GM18508 (cell line): ENCODE measurements at regions not wholly inside any gene's neighbourhood (a gene's known extent, or its start where the extent isn't known, plus 50 kb on each side); places are given as distances from the start of the nearest gene placed in this dataset.
A peak's percentile ranks its signal among the peaks of the same experiment; 100 is the strongest.
"Not testable (repeated sequence)": the region's sequence is repeated elsewhere in the genome, so short reads cannot be mapped to it uniquely, and the experiment has no call there.

Experiments
- ATAC-seq: cut with Tn5 transposase; IDR thresholded peaks from one replicate; pipeline ENCODE4 v1.9.1; 2021; ENCODE audit warnings: moderate number of reproducible peaks; ENCODE audit not compliant: insufficient read depth, unreplicated experiment

DNA sequence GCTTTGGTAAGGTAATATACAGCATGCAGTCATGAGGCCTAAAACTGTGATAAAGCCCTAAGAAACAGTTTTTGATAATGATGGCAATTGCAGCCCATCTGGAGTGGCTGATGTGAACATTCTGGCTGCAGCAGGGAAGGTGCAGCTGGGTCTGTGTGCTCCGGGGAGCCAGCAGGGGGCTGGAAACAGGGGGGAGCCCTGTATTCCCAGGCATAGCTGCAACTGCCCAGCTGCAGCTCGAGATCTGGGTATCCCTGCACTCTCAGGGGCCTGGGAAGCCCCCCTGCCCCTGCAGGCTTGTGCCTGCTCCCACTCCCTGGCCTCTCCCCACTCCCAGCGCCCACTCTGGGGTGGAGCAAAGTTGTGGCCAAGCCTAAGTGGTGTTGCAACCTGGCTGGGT, 95.6 kb downstream of the RRAGB start:
- ATAC-seq = no peak

DNA sequence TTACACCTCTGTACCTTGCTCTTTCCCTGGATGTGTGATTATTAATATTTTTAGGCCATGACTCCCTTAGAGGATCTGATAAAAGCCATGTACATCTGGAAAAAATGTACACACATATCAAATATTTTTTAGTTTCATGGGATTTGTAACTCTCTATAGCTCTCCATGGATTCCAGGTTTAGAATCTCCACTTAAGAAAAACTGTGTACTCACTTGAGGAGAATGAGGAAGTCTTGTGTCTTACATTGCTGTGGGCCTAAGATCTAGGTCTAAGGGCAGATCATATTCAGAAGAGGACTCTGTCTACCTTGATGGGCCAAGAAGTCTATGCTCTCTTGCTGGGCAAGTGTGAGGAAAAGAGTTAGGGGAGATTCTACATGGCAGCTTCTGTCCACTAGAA, 98.0 kb downstream of the RRAGB start:
- no peak for ATAC-seq

DNA sequence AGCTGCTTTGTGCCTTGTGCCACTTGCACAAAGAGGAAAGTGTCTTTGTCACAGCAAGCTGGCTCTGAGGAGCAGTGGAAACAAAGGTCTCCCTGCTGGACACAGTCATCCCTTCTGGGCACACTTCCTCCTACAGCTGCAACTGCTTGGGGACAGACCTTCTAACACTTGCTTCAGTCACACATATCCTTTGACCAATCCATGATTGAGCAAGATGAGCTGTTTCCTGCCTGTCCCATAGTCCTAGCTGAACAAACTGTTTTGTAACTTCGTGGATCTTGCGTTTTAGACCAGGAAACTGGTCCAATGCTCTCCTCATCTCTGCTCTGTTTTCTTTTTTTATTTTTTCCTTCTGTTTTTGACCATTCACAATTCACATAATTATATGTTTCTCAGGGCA, 98.5 kb downstream of the RRAGB start:
- no peak for ATAC-seq

DNA sequence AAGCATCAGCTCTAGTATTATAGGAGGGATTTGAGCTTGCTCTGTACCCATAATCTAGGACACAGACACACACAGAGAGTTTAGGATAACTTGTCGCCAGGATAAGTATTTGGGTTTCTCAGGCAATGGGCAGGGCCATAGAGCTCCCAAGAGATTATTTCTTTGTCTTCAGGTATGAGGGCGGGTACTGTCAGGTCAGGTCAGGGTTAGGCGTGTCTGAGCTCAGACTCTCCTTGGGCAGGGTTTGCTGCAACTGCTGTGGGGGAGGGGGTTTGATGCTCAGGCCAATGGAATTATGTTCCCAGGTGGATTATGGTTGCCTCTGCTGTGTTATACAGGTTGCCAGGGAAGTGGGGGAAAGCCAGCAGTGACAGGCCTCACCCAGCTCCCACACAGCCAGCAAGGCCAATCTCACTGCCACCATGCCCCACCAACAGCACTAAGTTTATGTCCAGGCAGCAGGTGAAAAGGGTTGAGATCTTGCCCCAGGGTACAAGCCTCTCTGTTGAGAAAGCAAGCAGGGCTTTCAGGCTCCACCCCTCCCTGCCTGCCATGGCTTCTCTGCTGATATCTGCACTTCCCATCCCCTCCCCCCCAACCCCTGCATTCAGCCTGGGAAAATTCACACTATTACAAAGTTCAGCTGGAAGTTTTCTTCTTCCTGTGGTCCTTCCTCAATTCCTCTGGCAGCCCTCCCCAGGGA, 101.3 kb downstream of the RRAGB start:
- no peak for ATAC-seq

DNA sequence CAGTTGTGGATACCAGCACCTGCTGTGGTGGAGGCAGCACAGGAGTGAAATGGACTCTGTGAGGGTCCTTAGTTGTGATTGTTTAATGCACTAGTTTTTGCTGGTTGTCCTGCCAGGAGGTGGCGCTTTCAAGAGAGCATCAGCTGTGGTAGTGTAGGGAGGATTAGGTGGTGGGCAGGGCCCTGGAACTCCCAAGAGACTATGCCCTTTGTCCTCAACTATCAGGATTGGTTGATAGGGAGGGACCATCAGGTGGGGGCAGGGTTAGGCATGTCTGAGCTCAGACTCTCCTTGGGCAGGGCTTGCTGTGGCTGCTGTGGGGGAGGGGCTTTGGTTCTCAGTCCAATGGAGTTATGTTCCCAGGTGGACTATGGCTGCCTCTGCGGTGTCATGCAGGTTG, 121.9 kb downstream of the RRAGB start:
- ATAC-seq = no peak

DNA sequence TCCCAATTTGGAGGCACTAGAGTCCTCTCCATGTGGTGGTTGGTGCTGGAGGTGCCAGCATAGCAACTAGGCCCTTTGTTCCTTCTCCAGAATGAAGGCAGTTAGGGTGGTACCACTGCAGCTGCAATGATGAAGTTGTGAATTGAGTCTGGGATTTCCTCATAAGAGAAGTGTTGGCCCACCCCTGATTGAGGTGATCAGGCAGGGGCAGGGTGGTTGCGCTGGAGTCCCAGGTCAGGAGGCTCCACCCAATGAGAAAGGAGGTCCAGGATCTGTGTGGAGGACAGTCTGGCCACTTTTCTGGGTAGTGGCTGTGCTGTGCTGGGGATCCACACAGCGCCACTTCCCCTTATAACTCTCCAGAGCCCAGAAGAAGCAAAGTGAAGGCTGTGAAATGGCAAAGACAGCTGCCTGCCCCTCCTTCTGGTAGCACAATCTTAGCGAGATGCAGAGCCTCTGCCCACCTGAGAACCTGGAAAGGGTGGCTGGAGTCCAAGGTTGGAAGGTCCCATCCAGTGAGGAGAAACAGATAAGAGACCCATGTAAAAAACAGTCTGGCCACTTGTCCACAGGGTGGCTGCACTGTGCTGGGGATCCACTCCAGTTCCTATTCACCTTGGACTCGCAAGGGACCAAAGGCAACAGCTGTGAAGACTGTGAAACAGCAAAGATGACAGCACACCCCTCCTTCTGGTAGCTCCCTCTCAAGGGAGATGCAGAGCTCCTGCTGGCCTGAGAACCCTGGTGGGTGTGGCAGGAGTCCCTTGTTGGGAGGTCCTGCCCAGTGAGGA, 124.6 kb downstream of the RRAGB start:
- ATAC-seq = no peak

DNA sequence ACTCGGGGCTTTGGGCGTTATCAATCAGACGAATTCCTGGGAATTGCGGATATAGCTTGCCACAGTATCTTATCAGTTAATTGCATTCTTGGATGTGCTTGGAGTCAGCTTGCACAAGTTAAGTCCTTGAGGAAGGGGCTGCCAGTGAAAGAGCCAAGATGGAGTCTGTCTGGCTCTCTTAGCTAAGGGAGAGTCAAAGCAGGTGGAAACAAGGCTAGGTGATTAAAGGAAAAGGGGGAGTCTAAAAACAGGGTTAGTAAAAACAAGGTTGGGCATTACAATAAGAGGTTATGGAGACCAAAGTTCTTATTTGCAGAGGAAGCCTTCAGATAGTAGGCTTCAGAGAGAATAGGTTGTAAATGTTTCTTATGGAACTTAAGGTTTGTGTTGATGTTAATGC, 149.2 kb downstream of the RRAGB start:
- not testable (repeated sequence) for ATAC-seq

DNA sequence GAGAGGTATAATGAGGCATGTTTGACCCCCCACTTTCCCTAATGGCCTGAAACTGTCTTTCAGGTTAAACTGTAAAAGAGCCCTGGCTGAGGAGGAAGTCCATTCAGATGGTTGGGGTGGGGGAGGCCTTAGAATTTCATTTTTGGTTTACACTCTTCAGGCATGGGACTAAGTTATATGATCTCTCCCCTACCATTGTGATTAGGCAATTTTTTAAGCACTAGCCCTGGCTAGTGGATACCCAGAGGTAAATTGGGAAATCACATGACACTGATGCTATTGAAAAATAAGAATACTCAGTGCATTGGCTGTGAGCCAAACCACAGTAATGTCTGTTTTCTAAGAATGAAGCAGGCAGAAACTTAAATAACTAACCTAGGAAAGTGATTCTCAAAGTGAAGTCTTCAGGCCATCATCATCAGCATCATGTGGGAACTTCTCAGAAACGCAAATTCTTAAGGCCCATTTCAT, 149.7 kb downstream of the RRAGB start:
- ATAC-seq = peak; percentile 67

DNA sequence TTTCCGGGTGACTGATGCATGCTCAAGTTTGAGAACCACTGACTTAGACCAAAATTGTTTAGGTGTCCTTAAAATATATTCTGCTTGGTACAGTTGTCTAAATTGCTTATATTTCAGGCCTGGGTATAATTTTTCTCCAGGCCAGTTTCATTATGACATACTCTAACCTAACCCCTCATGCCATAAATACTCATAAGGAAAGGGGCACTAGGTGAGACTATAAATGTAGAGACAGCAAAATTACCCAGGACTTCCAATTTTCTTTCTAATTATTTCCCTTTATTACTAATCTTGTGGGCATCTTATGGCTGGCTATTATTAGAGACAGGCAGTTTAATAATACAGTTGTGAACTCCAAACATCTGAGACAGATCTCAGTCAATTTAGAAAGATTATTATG, 150.2 kb downstream of the RRAGB start:
- ATAC-seq = peak; percentile 62

DNA sequence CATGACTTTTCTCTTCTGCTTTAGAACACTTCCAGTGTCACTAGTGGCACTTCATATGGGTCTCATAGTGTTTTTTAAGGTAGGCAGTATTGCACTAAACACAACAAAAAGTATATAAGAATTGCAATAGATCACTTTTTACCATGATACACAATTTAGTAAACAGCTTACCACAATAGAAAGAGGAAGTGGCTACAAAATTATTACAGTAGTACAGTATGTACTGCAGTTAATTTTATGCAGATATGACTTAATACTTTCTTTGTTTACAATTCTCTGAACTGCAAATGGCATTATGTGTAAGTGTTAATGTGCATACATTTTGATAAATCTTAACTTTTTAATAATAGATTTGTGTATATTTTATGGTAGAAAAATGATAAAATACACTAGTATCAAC, 157.3 kb downstream of the RRAGB start:
- no peak for ATAC-seq

DNA sequence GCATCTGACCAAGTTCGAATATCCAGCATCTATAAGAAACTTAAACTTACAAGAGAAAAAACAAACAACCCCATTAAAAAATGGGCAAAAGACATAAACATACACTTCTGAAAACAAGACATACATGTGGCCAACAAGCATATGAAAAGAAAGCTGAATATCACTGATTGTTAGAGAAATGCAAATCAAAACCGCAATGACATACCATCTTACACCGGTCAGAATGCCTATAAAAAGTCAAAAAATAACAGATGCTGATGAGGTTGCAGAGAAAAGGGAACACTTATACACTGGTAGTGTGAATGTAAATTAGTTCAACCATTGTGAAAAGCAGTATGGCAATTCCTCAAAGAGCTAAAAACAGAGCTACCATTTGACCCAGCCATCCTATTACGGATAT, 166.0 kb downstream of the RRAGB start:
- ATAC-seq = peak; percentile 61

DNA sequence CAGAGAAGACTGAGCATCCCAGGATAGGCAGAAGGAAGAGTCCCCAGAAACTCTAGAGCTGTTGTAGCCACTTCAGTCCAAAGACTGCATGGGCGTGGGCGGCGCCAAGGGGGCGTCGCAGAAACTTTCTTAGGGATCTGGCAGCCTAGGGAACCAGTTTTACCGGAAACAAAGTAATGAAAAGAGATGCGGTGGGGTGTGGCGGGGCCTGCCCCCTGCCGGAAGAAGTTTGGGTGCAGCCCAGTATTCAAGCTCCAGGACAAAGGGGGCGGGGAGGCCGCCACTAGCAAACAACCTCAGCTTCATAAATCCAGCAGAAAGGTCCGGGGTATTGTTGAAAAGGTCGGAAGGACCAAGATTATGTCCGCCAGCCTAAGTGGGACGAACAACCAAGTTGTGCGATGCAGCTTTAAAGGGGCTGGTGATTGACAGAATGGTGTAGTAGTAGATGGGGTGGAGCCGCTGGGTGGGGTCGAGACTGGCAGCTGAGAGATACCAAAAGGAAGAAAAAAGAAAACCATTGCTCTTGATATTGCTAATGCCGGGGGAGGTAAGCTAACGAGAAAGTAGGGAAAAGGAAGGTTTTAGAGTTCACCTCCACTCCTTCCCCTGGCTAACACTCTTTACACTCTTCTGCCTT, 190.5 kb downstream of the RRAGB start:
- peak; percentile 63 for ATAC-seq

DNA sequence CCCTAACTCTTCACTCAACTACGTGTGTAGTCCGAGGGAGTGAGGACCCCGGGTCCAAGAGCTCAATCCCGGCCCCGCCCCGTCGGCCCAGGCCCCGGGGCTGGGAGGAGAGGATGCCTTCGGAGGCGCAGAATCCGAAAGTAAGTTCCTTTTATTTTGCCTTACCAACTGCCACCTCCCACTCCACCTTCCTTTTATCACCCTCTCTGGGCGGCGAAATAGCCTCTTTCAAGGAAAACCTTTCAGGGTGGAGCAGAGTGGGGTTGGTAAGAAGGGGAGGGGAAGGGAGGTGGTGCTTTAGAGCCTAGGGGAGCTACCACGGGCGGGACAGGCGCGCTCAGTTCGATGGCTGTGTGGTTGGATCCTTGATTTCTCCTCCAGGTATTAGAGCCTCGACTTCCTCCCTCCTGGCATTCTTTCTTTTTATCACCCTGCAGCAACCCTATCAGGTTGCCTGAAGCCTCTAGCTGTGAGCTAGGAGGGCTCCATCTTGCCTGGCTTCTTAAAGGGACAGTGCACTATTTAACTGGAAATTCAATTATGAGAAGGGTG, 191.2 kb downstream of the RRAGB start:
- ATAC-seq = no peak

DNA sequence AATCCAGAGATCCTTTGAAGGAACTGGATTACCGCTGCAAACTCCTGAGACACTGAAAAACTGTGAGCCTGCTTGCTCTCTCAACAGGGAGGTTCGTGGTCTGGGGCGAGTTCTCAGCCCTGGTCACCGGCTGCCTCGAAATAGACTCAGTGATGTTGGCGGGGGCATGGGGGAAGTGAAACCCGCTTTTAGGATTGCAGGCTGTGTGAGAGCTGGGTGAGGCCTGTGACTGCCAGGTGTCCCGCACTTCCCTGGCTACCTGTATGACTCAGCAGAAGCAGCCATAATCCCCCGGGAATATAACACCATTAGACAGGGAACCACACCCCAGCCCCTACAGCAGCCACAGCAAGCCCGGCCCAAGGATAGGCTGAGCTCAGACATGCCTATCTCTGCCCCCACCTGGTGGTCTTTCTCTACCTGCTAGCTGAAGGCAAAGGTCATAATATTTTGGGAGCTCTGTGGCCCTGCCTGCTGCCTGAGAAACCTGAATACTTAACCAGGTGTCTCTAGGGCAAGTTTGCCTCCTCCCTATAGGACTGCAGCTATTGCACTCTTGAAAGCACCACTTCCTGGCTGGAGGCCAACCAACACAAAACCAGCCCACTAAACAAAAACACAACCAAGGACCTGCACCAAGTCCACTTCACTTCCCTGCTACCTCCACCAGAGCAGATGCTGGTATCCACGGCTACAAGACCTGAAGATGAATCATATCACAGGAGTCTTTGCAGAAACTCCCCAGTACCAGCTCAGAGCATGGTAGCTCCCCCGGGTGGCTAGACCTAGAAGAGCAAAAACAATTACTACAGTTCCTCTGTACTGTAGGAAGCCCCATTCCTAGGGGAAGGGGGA, 202.0 kb downstream of the RRAGB start:
- peak; percentile 89 for ATAC-seq

DNA sequence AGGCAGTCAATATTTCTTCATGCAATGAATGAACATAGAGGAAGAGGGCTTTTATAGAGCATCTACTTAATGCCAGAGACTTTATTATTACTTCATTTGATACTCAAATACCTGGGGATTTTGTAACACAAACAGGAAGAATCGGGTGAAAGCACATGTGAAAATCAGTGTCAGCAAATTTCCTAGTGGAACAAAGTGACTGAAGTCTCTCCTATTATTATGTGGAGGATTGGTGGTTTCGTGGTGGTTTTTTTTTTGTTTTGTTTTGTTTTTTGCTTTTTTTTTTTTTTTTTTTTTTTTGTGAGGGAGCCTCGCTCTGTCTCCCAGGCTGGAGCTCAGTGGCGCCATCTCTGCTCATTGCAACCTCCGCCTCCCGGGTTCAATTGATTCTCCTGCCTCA, 207.0 kb downstream of the RRAGB start:
- no peak for ATAC-seq

DNA sequence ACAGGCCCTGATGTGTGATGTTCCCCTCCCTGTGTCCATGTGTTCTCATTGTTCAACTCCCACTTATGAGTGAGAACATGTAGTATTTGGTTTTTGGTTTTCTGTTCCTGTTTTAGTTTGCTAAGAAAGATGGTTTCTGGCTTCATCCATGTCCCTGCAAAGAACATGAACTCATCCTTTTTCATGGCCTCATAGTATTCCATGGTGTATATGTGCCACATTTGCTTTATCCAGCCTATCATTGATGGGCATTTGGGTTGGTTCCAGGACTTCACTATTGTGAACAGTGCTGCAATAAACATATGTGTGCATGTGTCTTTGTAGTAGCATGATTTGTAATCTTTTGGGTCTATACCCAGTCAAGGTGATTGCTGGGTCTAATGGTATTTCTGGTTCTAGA, 211.0 kb downstream of the RRAGB start:
- ATAC-seq = not testable (repeated sequence)
